GM23338 (cell line): ENCODE measurements at regions not wholly inside any gene's neighbourhood (a gene's known extent, or its start where the extent isn't known, plus 50 kb on each side); places are given as distances from the start of the nearest gene placed in this dataset.

Experiments
- ATAC-seq: fragments of 200-7000 bp; cut with Tn5 transposase; 3 replicates; pipeline ENCODE4 v1.9.1; 2020
- DNase-seq: peaks from one replicate; pipeline ENCODE4 v3.0.0-alpha.2; 2015; ENCODE audit warnings: low spot score
- H2AFZ ChIP-seq: fragments of 200-600 bp; sonication (generic); 2 replicates; pipeline ENCODE4 v1.8.0; 2016; ENCODE audit warnings: antibody characterized with exemption, mild to moderate bottlenecking, moderate library complexity
- H3F3A ChIP-seq: fragments of 200-600 bp; sonication (generic); replicated peaks from 2 replicates; pipeline ENCODE4 v1.8.0; 2017; ENCODE audit warnings: antibody characterized with exemption, mixed run types, low read depth
- H3K27ac ChIP-seq: fragments of 200-600 bp; sonication (generic); 2 replicates; pipeline ENCODE4 v1.6.1; 2016; ENCODE audit warnings: low read depth
- H3K27me3 ChIP-seq: fragments of 200-600 bp; sonication (generic); 2 replicates; pipeline ENCODE4 v1.8.0; 2016; ENCODE audit warnings: mild to moderate bottlenecking, mixed run types, moderate library complexity; ENCODE audit not compliant: insufficient read depth
- H3K36me3 ChIP-seq: fragments of 200-600 bp; sonication (generic); 2 replicates; pipeline ENCODE4 v1.8.0; 2016; ENCODE audit warnings: mild to moderate bottlenecking; ENCODE audit not compliant: insufficient read depth
- H3K4me1 ChIP-seq: fragments of 200-600 bp; sonication (generic); 2 replicates; pipeline ENCODE4 v1.8.0; 2016; ENCODE audit warnings: mild to moderate bottlenecking, moderate library complexity; ENCODE audit not compliant: insufficient read depth
- H3K4me2 ChIP-seq: fragments of 200-600 bp; sonication (generic); 2 replicates; pipeline ENCODE4 v1.7.1; 2017; ENCODE audit warnings: mixed run types
- H3K4me3 ChIP-seq: fragments of 200-600 bp; sonication (generic); 2 replicates; pipeline ENCODE4 v1.6.1; 2016; ENCODE audit warnings: mixed run types
- H3K79me2 ChIP-seq: fragments of 200-600 bp; sonication (generic); replicated peaks from 2 replicates; pipeline ENCODE4 v1.8.0; 2017; ENCODE audit warnings: mild to moderate bottlenecking; ENCODE audit not compliant: insufficient read depth
- H3K9me2 ChIP-seq: fragments of 200-600 bp; sonication (generic); 2 replicates; pipeline ENCODE4 v1.8.0; 2017; ENCODE audit not compliant: insufficient read depth
- H4K20me1 ChIP-seq: fragments of 200-600 bp; sonication (generic); replicated peaks from 2 replicates; pipeline ENCODE4 v1.8.0; 2017; ENCODE audit warnings: mild to moderate bottlenecking; ENCODE audit not compliant: insufficient read depth
- H3K27ac Mint-ChIP-seq: 2 replicates; pipeline ENCODE4 v1.8.0; 2020; ENCODE audit warnings: inconsistent platforms, mild to moderate bottlenecking, moderate library complexity, mixed read lengths
- H3K27me3 Mint-ChIP-seq: 3 replicates; pipeline ENCODE4 v1.8.0; 2022; ENCODE audit warnings: low read depth, mild to moderate bottlenecking, moderate library complexity, mixed read lengths, inconsistent platforms; ENCODE audit not compliant: insufficient read depth, poor library complexity
- H3K36me3 Mint-ChIP-seq: 3 replicates; pipeline ENCODE4 v1.8.0; 2021; ENCODE audit warnings: low read depth, mild to moderate bottlenecking, inconsistent platforms, moderate library complexity, mixed read lengths
- H3K4me1 Mint-ChIP-seq: 3 replicates; pipeline ENCODE4 v1.8.0; 2020; ENCODE audit warnings: mild to moderate bottlenecking, inconsistent platforms, mixed read lengths
- H3K4me3 Mint-ChIP-seq: 3 replicates; pipeline ENCODE4 v1.8.0; 2021; ENCODE audit warnings: moderate library complexity, mild to moderate bottlenecking, inconsistent platforms, mixed read lengths
- H3K9me3 Mint-ChIP-seq: 3 replicates; pipeline ENCODE4 v1.8.0; 2020; ENCODE audit warnings: moderate library complexity, mild to moderate bottlenecking, inconsistent platforms, mixed read lengths
- CREB1 ChIP-seq: fragments of 250-450 bp; sonication (Bioruptor Pico); IDR thresholded peaks from 2 replicates; pipeline ENCODE4 v1.5.0; 2020; ENCODE audit warnings: low read depth, mild to moderate bottlenecking, moderate library complexity
- CTCF ChIP-seq, 2 experiments: fragments of 200-600 bp in 1 of 2; sonication (generic) in 1 of 2; conservative IDR thresholded peaks; 2 replicates each; pipeline versions ENCODE4 v1.5.1 to v1.6.1; 2016 to 2017; ENCODE audit warnings: antibody characterized with exemption in 2 of 2, low read depth in 2 of 2, mild to moderate bottlenecking in 2 of 2, moderate library complexity in 1 of 2
- ETS1 ChIP-seq: IDR thresholded peaks from 2 replicates; pipeline ENCODE4 v1.6.1; 2016; ENCODE audit warnings: antibody characterized with exemption
- EZH2 ChIP-seq: fragments of 200-600 bp; sonication (generic); IDR thresholded peaks from one replicate; pipeline ENCODE4 v1.8.0; 2017; ENCODE audit warnings: antibody characterized with exemption, mild to moderate bottlenecking, low read depth; ENCODE audit not compliant: unreplicated experiment
- EZH2phosphoT487 ChIP-seq: fragments of 200-600 bp; sonication (generic); IDR thresholded peaks from one replicate; pipeline ENCODE4 v1.8.1; 2018; ENCODE audit warnings: antibody characterized with exemption; ENCODE audit not compliant: unreplicated experiment
- JUNB ChIP-seq: IDR thresholded peaks from one replicate; pipeline ENCODE4 v1.6.1; 2016; ENCODE audit warnings: antibody characterized with exemption; ENCODE audit not compliant: unreplicated experiment
- NANOG ChIP-seq: IDR thresholded peaks from 2 replicates; pipeline ENCODE4 v1.6.1; 2016; ENCODE audit warnings: antibody characterized with exemption, borderline replicate concordance
- POLR2AphosphoS5 ChIP-seq: IDR thresholded peaks from 2 replicates; pipeline ENCODE4 v1.6.1; 2016; ENCODE audit warnings: antibody characterized with exemption, low read depth
- REST ChIP-seq: IDR thresholded peaks from one replicate; pipeline ENCODE4 v1.6.1; 2018; ENCODE audit warnings: antibody characterized with exemption; ENCODE audit not compliant: unreplicated experiment
- STAT1 ChIP-seq: IDR thresholded peaks from one replicate; pipeline ENCODE4 v1.6.1; 2016; ENCODE audit warnings: antibody characterized with exemption; ENCODE audit not compliant: unreplicated experiment
- ZNF114 ChIP-seq: fragments of 250-450 bp; sonication (Bioruptor Pico); IDR thresholded peaks from 2 replicates; pipeline ENCODE4 v1.5.0; 2020; ENCODE audit warnings: mild to moderate bottlenecking, moderate library complexity
- ZNF331 ChIP-seq: fragments of 250-450 bp; sonication (Bioruptor Pico); IDR thresholded peaks from 2 replicates; pipeline ENCODE4 v1.5.0; 2020; ENCODE audit warnings: low read depth, mild to moderate bottlenecking, moderate library complexity
- ZNF462 ChIP-seq: fragments of 250-450 bp; sonication (Bioruptor Pico); IDR thresholded peaks from 2 replicates; pipeline ENCODE4 v1.5.0; 2020; ENCODE audit warnings: mild to moderate bottlenecking, moderate library complexity

GRCh38 chr1:55574691-55575225 lies 359.6 kb upstream of the USP24 start:
- H3K36me3 Mint-ChIP-seq: no peaks in the 10 kb centered on the region
- peaks cover 5% of the 10 kb centered on the region; the same call in 1 of the 2 replicates for H3K9me2 ChIP-seq
- H2AFZ ChIP-seq: no peak overlapping the region

More at GRCh38 chr1:55574691-55575225, 359.6 kb upstream of the USP24 start:
- DNase-seq: no peak
- peaks cover 5% of the 10 kb centered on the region; the same call in 1 of the 3 replicates for H3K4me1 Mint-ChIP-seq
- Histone ChIP-seq H3K36me3 (no peaks in the 10 kb centered on the region), H3K4me3 (no peak overlapping the region), H3K4me2 (no peak overlapping the region), H3K4me1 (peaks cover 6% of the 10 kb centered on the region; the same call in 1 of the 2 replicates), H3K27me3 (no peaks in the 10 kb centered on the region), H3K79me2 (no peaks in the 10 kb centered on the region), H4K20me1 (no peaks in the 10 kb centered on the region), H3F3A (no peaks in the 10 kb centered on the region), H3K27ac (no peak overlapping the region)
- H3K9me3 Mint-ChIP-seq: 0 out of 3 replicates have a peak, but pooled peaks cover under 1% of the 10 kb centered on the region
- TF ChIP-seq ZNF462 (CRISPR knock-in tag) (no peak), CTCF (conservative IDR thresholded peaks at IDR 0.05; ENCODE audit: low read depth in 2 of 2) (no peak), POLR2AphosphoS5 (no peak), ZNF331 (CRISPR knock-in tag) (no peak), NANOG (no peak), JUNB (no peak), STAT1 (no peak), ETS1 (no peak), EZH2 (no peak), ZNF114 (CRISPR knock-in tag) (no peak), CREB1 (CRISPR knock-in tag) (no peak), EZH2phosphoT487 (no peak), REST (no peak)
- no peaks in the 10 kb centered on the region for H3K27me3 Mint-ChIP-seq
- ATAC-seq: no peak
- H3K27ac Mint-ChIP-seq: no peak overlapping the region
- no peak overlapping the region for H3K4me3 Mint-ChIP-seq
